IMR-90 (cell line): ENCODE measurements at regions not wholly inside any gene's neighbourhood (a gene's known extent, or its start where the extent isn't known, plus 50 kb on each side); places are given as distances from the start of the nearest gene placed in this dataset.

ENCODE experiments used
- ATAC-seq: fragments of 200-7000 bp; cut with Tn5 transposase; 2 replicates; pipeline ENCODE4 v1.9.1; 2020; ENCODE audit warnings: low read depth, mild to moderate bottlenecking, moderate library complexity
- BruUV-seq: library from RNA; stranded (reverse); fragments of 400-500 nt; replicated peaks from 2 replicates; lab custom pipeline; 2021; lab: Mats Ljungman, UMichigan
- CTCF ChIA-PET: fragments of 300-600 bp; formaldehyde crosslinking; extraction: SDS; loops from one replicate; lab custom pipeline; 2021; ENCODE audit warnings: antibody characterized with exemption; lab: Yijun Ruan, JAX
- POLR2A ChIA-PET: fragments of 300-600 bp; sonication (Branson Sonifier 250); formaldehyde crosslinking; loops from one replicate; lab custom pipeline; 2022; ENCODE audit warnings: antibody characterized with exemption; ENCODE audit not compliant: unreplicated experiment; lab: Charles Lee
- DNase-seq: peaks from one replicate; pipeline ENCODE4 v3.0.0; 2013
- H2AFZ ChIP-seq: replicated peaks from 2 replicates; pipeline ENCODE3; 2013; ENCODE audit warnings: low read length, mild to moderate bottlenecking; ENCODE audit not compliant: poor library complexity
- H2AK5ac ChIP-seq: 2 replicates; pipeline ENCODE4 v1.6.1; 2013; ENCODE audit warnings: low read depth, low read length, inconsistent platforms
- H2AK9ac ChIP-seq: replicated peaks from 2 replicates; pipeline ENCODE3; 2013; ENCODE audit warnings: mild to moderate bottlenecking, low read depth, low read length, moderate library complexity; ENCODE audit not compliant: poor library complexity
- H2BK120ac ChIP-seq: 2 replicates; pipeline ENCODE4 v1.6.1; 2013; ENCODE audit warnings: low read depth, low read length, inconsistent platforms
- H2BK15ac ChIP-seq: 3 replicates; pipeline ENCODE4 v1.6.1; 2013; ENCODE audit warnings: low read depth, low read length, inconsistent platforms
- H2BK20ac ChIP-seq: 2 replicates; pipeline ENCODE4 v1.6.1; 2013; ENCODE audit warnings: low read depth, mild to moderate bottlenecking, inconsistent platforms, low read length, moderate library complexity
- H2BK5ac ChIP-seq: 2 replicates; pipeline ENCODE4 v1.6.1; 2013; ENCODE audit warnings: mild to moderate bottlenecking, low read depth, low read length, inconsistent platforms; ENCODE audit not compliant: poor library complexity, severe bottlenecking
- H3K14ac ChIP-seq: replicated peaks from 2 replicates; pipeline ENCODE4 v1.6.1; 2013; ENCODE audit warnings: low read depth, low read length, inconsistent platforms
- H3K18ac ChIP-seq: 2 replicates; pipeline ENCODE4 v1.6.1; 2013; ENCODE audit warnings: low read depth, low read length, control low read depth
- H3K23ac ChIP-seq: 2 replicates; pipeline ENCODE4 v1.6.1; 2013; ENCODE audit warnings: low read depth, low read length, inconsistent platforms
- H3K27ac ChIP-seq: 2 replicates; pipeline ENCODE4 v1.5.1; 2013; ENCODE audit warnings: mild to moderate bottlenecking, control low read depth, low read length; ENCODE audit not compliant: insufficient read depth
- H3K27me3 ChIP-seq: 2 replicates; pipeline ENCODE4 v1.6.1; 2013; ENCODE audit warnings: low read length; ENCODE audit not compliant: control insufficient read depth, insufficient read depth
- H3K36me3 ChIP-seq: 2 replicates; pipeline ENCODE4 v1.6.1; 2013; ENCODE audit warnings: low read length, mixed read lengths; ENCODE audit not compliant: control insufficient read depth, insufficient read depth
- H3K4ac ChIP-seq: 2 replicates; pipeline ENCODE4 v1.6.1; 2013; ENCODE audit warnings: low read depth, low read length, inconsistent platforms
- H3K4me1 ChIP-seq: 2 replicates; pipeline ENCODE4 v1.6.1; 2013; ENCODE audit warnings: low read length, mixed read lengths; ENCODE audit not compliant: control insufficient read depth, insufficient read depth
- H3K4me2 ChIP-seq: 2 replicates; pipeline ENCODE4 v1.6.1; 2013; ENCODE audit warnings: low read depth, mild to moderate bottlenecking, control low read depth, low read length, moderate library complexity
- H3K4me3 ChIP-seq: 2 replicates; pipeline ENCODE4 v1.5.1; 2013; ENCODE audit warnings: low read depth, mild to moderate bottlenecking, control low read depth, low read length, moderate library complexity; ENCODE audit not compliant: insufficient read depth
- H3K56ac ChIP-seq: 2 replicates; pipeline ENCODE4 v1.6.1; 2013; ENCODE audit warnings: low read length, inconsistent platforms; ENCODE audit not compliant: insufficient read depth; ENCODE audit errors: extremely low read depth
- H3K79me1 ChIP-seq, 2 experiments: 2 replicates each; pipeline ENCODE4 v1.6.1; 2013; ENCODE audit warnings: low read length in 2 of 2, inconsistent platforms in 1 of 2, low read depth in 1 of 2
- H3K9ac ChIP-seq: 2 replicates; pipeline ENCODE4 v1.6.1; 2013; ENCODE audit warnings: low read depth, low read length, control low read depth
- H3K9me1 ChIP-seq: 2 replicates; pipeline ENCODE4 v1.6.1; 2013; ENCODE audit warnings: low read length, inconsistent platforms; ENCODE audit not compliant: insufficient read depth
- H3K9me3 ChIP-seq: 2 replicates; pipeline ENCODE4 v1.6.1; 2013; ENCODE audit warnings: low read length; ENCODE audit not compliant: control insufficient read depth, insufficient read depth
- H4K20me1 ChIP-seq: 2 replicates; pipeline ENCODE4 v1.6.1; 2013; ENCODE audit warnings: low read length, inconsistent platforms; ENCODE audit not compliant: insufficient read depth
- H4K5ac ChIP-seq: 2 replicates; pipeline ENCODE4 v1.6.1; 2013; ENCODE audit warnings: mild to moderate bottlenecking, low read depth, low read length, control low read depth
- H4K8ac ChIP-seq, 2 experiments: 2 replicates each; pipeline ENCODE4 v1.6.1; 2013; ENCODE audit warnings: low read depth in 2 of 2, low read length in 2 of 2, control low read depth in 1 of 2, inconsistent platforms in 1 of 2
- H4K91ac ChIP-seq: 2 replicates; pipeline ENCODE4 v1.6.1; 2013; ENCODE audit warnings: low read depth, low read length, inconsistent platforms; ENCODE audit not compliant: insufficient read depth
- BHLHE40 ChIP-seq: fragments of 150-350 bp; IDR thresholded peaks from 2 replicates; pipeline ENCODE4 v1.6.1; 2016; ENCODE audit warnings: mild to moderate bottlenecking, low read depth, low read length
- CHD1 ChIP-seq: IDR thresholded peaks from 2 replicates; pipeline ENCODE4 v1.6.1; 2012; ENCODE audit warnings: low read depth, low read length, improper control_type of control experiment
- CTCF ChIP-seq: conservative IDR thresholded peaks from 2 replicates; pipeline ENCODE4 v1.5.1; 2012; ENCODE audit warnings: mild to moderate bottlenecking, low read depth, low read length, improper control_type of control experiment
- MAFK ChIP-seq: IDR thresholded peaks from 2 replicates; pipeline ENCODE4 v1.6.1; 2012; ENCODE audit warnings: low read depth, low read length, improper control_type of control experiment
- MXI1 ChIP-seq: IDR thresholded peaks from 2 replicates; pipeline ENCODE4 v1.6.1; 2012; ENCODE audit warnings: low read depth, mild to moderate bottlenecking, low read length, moderate library complexity, borderline replicate concordance
- NFE2L2 ChIP-seq: fragments of 150-350 bp; IDR thresholded peaks from 2 replicates; pipeline ENCODE4 v1.6.1; 2016; ENCODE audit warnings: low read depth, mild to moderate bottlenecking, low read length
- RFX5 ChIP-seq: IDR thresholded peaks from 2 replicates; pipeline ENCODE4 v1.8.0; 2012; ENCODE audit warnings: low read depth, mild to moderate bottlenecking, low read length, moderate library complexity
- SMC3 ChIP-seq: fragments of 150-350 bp; IDR thresholded peaks from 2 replicates; pipeline ENCODE4 v1.6.1; 2016; ENCODE audit warnings: low read depth, mild to moderate bottlenecking, antibody characterized with exemption, low read length, moderate library complexity
- WGBS, 2 experiments: methylation state at CpG; one replicate each; pipeline versions ENCODE4 v1.1.5 to v1.1.7; 2013; ENCODE audit warnings: missing lambda C conversion rate in 2 of 2; ENCODE audit not compliant: insufficient read length in 1 of 2; ENCODE audit errors: extremely low coverage in 2 of 2; 5-methylcytosine and 5-hydroxymethylcytosine counted together
- dilution Hi-C: fragments of 300-500 bp; cut with HindIII; formaldehyde crosslinking; loops from one replicate; pipeline ENCODE4 v1.14.3; 2018; ENCODE audit warnings: low sequenced_read_pairs; ENCODE audit not compliant: unreplicated experiment
- in situ Hi-C: fragments of 300-500 bp; cut with MboI; formaldehyde crosslinking; loops from 3 replicates; pipeline ENCODE4 v1.14.3; 2019; ENCODE audit warnings: low sequenced_read_pairs, inconsistent platforms, mixed read lengths
- intact Hi-C: fragments of 100-400 bp; cut with micrococcal nuclease; formaldehyde crosslinking; loops from 2 replicates; pipeline ENCODE4 v1.10.0; 2022

GRCh38 chr5:135124724-135125123 is 90.7 kb upstream of the PITX1 start (continued):
- TF ChIP-seq CTCF = no peak

DNA sequence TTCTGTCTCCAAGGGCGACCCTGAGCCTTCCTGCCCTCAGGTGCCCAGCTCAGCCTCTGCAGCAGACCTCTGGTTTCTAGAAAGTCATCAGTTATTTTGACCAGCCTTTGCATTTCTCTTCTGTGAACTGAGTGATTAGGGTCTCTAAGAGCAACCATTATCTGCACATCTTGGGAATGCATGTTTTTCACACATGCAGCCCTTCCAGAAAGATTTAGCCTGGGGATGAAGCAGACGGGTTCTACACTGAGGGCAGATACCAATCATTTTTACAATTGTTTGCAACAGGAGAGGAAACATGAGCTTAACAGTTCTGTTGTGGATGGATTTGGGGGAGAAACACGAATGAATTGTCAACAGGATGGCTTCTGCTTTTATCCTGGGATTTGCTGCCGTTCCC is 90.1 kb upstream of the PITX1 start:
- Histone ChIP-seq H3K4ac (0 out of 2 replicates have a peak overlapping the region, but pooled peaks have one; percentile 10), H2BK5ac (no peak overlapping the region), H2BK120ac (peak overlapping the region; percentile 0), H3K4me3 (no peak overlapping the region), H4K5ac (no peak overlapping the region; the same call in 1 of the 2 replicates), H4K8ac (no peak overlapping the region), H3K9me3 (no peaks in the 10 kb centered on the region), H2AK9ac (no peak overlapping the region), H3K27me3 (no peaks in the 10 kb centered on the region; the same call in 1 of the 2 replicates), H3K14ac (0 out of 2 replicates have a peak overlapping the region, but pooled peaks have one; percentile 21), H3K79me1 (no peaks in the 10 kb centered on the region; a peak in 1 of 4 replicates), H3K4me2 (no peak overlapping the region; the same call in 1 of the 2 replicates), H2AK5ac (no peak overlapping the region), H3K9ac (no peak overlapping the region), H2BK20ac (no peak overlapping the region; the same call in 1 of the 2 replicates), H3K27ac (no peak overlapping the region), H2AFZ (peak overlapping the region; percentile 26), H2BK15ac (0 out of 3 replicates have a peak overlapping the region, but pooled peaks have one; percentile 5), H3K4me1 (peaks cover 23% of the 10 kb centered on the region), H3K23ac (no peak overlapping the region; the same call in 1 of the 2 replicates), H3K9me1 (peaks cover 13% of the 10 kb centered on the region), H3K18ac (no peak overlapping the region; the same call in 1 of the 2 replicates), H4K91ac (no peak overlapping the region), H4K20me1 (no peaks in the 10 kb centered on the region), H3K36me3 (no peaks in the 10 kb centered on the region), H3K56ac (no peak overlapping the region)
- dilution Hi-C loops (no loop called here), intact Hi-C loops (no loop called here), in situ Hi-C loops (no loop called here)
- no TSS peak for BruUV-seq
- no peak for DNase-seq
- TF ChIP-seq RFX5 (no peak), SMC3 (no peak), BHLHE40 (no peak), CHD1 (no peak), MXI1 (no peak), MAFK (no peak), NFE2L2 (no peak)
- peak; percentile 11; the same call in 1 of the 2 replicates for ATAC-seq
- ChIA-PET CTCF (no interaction called here), POLR2A (interaction anchor here (1.0 kb wide), 1 partner anchor 16 kb away, joined by 3 read pairs; no protein-coding TSS in a partner anchor)
- 0% methylated on average over 1 of the region's 4 CpGs; no CpG with 5 or more reads in 1 of the 2 experiments for WGBS, 2 experiments
